ENCODE measurements at regions not wholly inside any gene's neighbourhood (a gene's known extent, or its start where the extent isn't known, plus 50 kb on each side); places are given as distances from the start of the nearest gene placed in this dataset.

DNA sequence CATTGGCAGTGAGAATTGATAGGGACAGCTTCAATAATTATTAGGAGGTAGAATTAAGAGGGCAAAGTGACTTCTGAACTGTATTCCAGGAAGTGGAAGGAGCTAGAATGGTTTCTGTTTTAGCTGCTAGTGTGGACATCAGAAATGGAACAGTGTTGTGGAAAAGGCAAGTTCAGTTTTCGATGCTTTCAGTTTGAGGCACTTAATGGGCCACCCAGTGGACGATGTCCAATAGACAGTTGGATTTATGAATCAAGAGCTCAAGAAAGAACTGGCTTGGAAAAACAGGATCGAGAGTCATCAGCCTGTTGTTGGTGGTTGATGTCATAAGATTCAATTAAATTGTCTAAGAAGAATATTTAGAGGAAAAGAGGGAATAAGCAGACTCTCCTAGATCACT, 136.3 kb downstream of the DYRK2 start:
- Histone ChIP-seq H2BK15ac (ENCODE audit: low read length) (no peak overlapping the region), H3K4me3 (ENCODE audit: extremely low read depth in 1 of 4, insufficient read depth in 2 of 4, low read depth in 3 of 4, low read length in 4 of 4) (no peak overlapping the region), H3K9me3 (ENCODE audit: insufficient read depth in 2 of 2, low read depth in 1 of 2, low read length in 1 of 2) (no peaks in the 10 kb centered on the region), H2BK120ac (replicated peaks; ENCODE audit: low read depth, low read length) (no peak overlapping the region), H3K4ac (replicated peaks; ENCODE audit: insufficient read length, low read depth, low read length) (no peak overlapping the region), H3K18ac (ENCODE audit: extremely low read depth, low read length) (no peak overlapping the region), H3K4me2 (ENCODE audit: insufficient read depth in 1 of 2, low read depth in 2 of 2, low read length in 2 of 2) (no peak overlapping the region), H2AFZ (ENCODE audit: low read length) (no peak overlapping the region), H4K20me1 (replicated peaks in 1 of 2; ENCODE audit: control insufficient read depth in 1 of 2, insufficient read depth in 2 of 2, low read length in 2 of 2) (no peaks in the 10 kb centered on the region), H3K27ac (ENCODE audit: low read depth, low read length) (no peak overlapping the region), H3K4me1 (replicated peaks in 1 of 4; ENCODE audit: control insufficient read depth in 3 of 4, insufficient read depth in 4 of 4, low read length in 3 of 4) (no peaks in the 10 kb centered on the region), H3K36me3 (ENCODE audit: control insufficient read depth in 2 of 4, insufficient read depth in 4 of 4, low read length in 3 of 4) (no peaks in the 10 kb centered on the region), H3K23ac (ENCODE audit: insufficient read length) (no peak overlapping the region), H3K27me3 (replicated peaks in 1 of 4; ENCODE audit: control insufficient read depth in 3 of 4, extremely low read depth in 1 of 4, insufficient read depth in 3 of 4, low read length in 3 of 4) (no peaks in the 10 kb centered on the region), H3K14ac (ENCODE audit: insufficient read length) (no peak overlapping the region), H3K9ac (replicated peaks in 1 of 4; ENCODE audit: extremely low read depth in 1 of 4, low read depth in 3 of 4, low read length in 3 of 4) (no peak overlapping the region), H4K8ac (ENCODE audit: extremely low read depth, insufficient read depth, low read length) (no peak overlapping the region), H3K56ac (replicated peaks; ENCODE audit: insufficient read length, low read depth, low read length) (no peak overlapping the region), H4K5ac (ENCODE audit: insufficient read length, low read depth, low read length) (no peak overlapping the region), H2AK5ac (ENCODE audit: low read depth, low read length) (no peak overlapping the region), H3K79me2 (ENCODE audit: control insufficient read depth in 1 of 2, insufficient read depth in 2 of 2, low read length in 2 of 2) (no peaks in the 10 kb centered on the region), H2BK20ac (ENCODE audit: low read length) (no peak overlapping the region), H3K23me2 (ENCODE audit: low read depth, low read length) (no peaks in the 10 kb centered on the region), H3K79me1 (ENCODE audit: low read depth, low read length) (no peaks in the 10 kb centered on the region), H2BK5ac (ENCODE audit: low read depth, low read length) (no peak overlapping the region), H2BK12ac (ENCODE audit: low read depth, low read length) (no peak overlapping the region), H4K91ac (replicated peaks; ENCODE audit: insufficient read length, low read length) (no peak overlapping the region)
- DNase-seq (ENCODE audit: low read depth in 1 of 2, low spot score in 2 of 2) (no peak), FAIRE-seq (no peak)
- CTCF ChIA-PET (ENCODE audit: partially characterized antibody) = interaction anchor here (1.5 kb wide), 1 partner anchor 9 kb away, joined by 4 read pairs; no protein-coding TSS in a partner anchor
- WGBS, 2 experiments (ENCODE audit: extremely low coverage in 1 of 2, insufficient coverage in 1 of 2, insufficient read length in 1 of 2, insufficient replicate concordance in 2 of 2, low coverage in 1 of 2, low lambda C conversion rate in 2 of 2, missing lambda C conversion rate in 1 of 2) = 92% methylated on average over 3 of the region's 3 CpGs; no CpG with 5 or more reads in 1 of the 2 experiments
- POLR2A ChIA-PET (ENCODE audit: partially characterized antibody) = no interaction called here
- TF ChIP-seq CHD1 (IDR thresholded peaks at IDR 0.05; ENCODE audit: low read depth, low read length) (no peak), CEBPB (IDR thresholded peaks at IDR 0.05; ENCODE audit: low read depth, low read length) (no peak), KDM4A (IDR thresholded peaks at IDR 0.05; ENCODE audit: low read depth, low read length, severe bottlenecking) (no peak), NANOG (IDR thresholded peaks at IDR 0.05; ENCODE audit: insufficient read depth, low read depth, low read length, poor library complexity, severe bottlenecking) (no peak), JUN (IDR thresholded peaks at IDR 0.05; ENCODE audit: low read depth, low read length) (no peak), TAF7 (optimal IDR thresholded peaks at IDR 0.05; ENCODE audit: borderline replicate concordance, low read depth, low read length) (no peak), POLR2A (IDR thresholded peaks at IDR 0.05; ENCODE audit: control extremely low read depth in 1 of 2, low read depth in 2 of 2, low read length in 2 of 2) (no peak), SAP30 (IDR thresholded peaks at IDR 0.05; ENCODE audit: insufficient read depth, insufficient replicate concordance, low read length) (no peak), TBP (IDR thresholded peaks at IDR 0.05; ENCODE audit: low read depth, low read length) (no peak), SIN3A (conservative IDR thresholded peaks at IDR 0.05 in 1 of 2, IDR thresholded peaks at IDR 0.05 in 1 of 2; ENCODE audit: low read depth in 1 of 2, low read length in 2 of 2) (no peak), SUZ12 (IDR thresholded peaks at IDR 0.05; ENCODE audit: low read length) (no peak)
- TF ChIP-seq, protein P1, sequence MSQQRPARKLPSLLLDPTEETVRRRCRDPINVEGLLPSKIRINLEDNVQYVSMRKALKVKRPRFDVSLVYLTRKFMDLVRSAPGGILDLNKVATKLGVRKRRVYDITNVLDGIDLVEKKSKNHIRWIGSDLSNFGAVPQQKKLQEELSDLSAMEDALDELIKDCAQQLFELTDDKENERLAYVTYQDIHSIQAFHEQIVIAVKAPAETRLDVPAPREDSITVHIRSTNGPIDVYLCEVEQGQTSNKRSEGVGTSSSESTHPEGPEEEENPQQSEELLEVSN (IDR thresholded peaks at IDR 0.05) = no peak
- TF ChIP-seq, protein P2, sequence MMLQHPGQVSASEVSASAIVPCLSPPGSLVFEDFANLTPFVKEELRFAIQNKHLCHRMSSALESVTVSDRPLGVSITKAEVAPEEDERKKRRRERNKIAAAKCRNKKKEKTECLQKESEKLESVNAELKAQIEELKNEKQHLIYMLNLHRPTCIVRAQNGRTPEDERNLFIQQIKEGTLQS (IDR thresholded peaks at IDR 0.05; ENCODE audit: insufficient read depth, low read depth, low read length) = no peak
- TF ChIP-seq, protein P3, sequence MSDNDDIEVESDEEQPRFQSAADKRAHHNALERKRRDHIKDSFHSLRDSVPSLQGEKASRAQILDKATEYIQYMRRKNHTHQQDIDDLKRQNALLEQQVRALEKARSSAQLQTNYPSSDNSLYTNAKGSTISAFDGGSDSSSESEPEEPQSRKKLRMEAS (IDR thresholded peaks at IDR 0.05) = no peak

Measured in H1 (cell line).